GM23248 (cell line): ENCODE measurements at regions not wholly inside any gene's neighbourhood (a gene's known extent, or its start where the extent isn't known, plus 50 kb on each side); places are given as distances from the start of the nearest gene placed in this dataset.

Experiments used
- DNase-seq: peaks from one replicate; pipeline ENCODE4 v3.0.0-alpha.2; 2015
- H2AFZ ChIP-seq: fragments of 200-600 bp; sonication (generic); 2 replicates; pipeline ENCODE4 v1.6.1; 2016; ENCODE audit warnings: antibody characterized with exemption
- H3F3A ChIP-seq: fragments of 200-600 bp; sonication (generic); 2 replicates; pipeline ENCODE4 v1.6.1; 2016; ENCODE audit warnings: mild to moderate bottlenecking, antibody characterized with exemption, mixed run types; ENCODE audit not compliant: insufficient read depth
- H3K27ac ChIP-seq: fragments of 200-600 bp; sonication (generic); 2 replicates; pipeline ENCODE4 v1.5.1; 2016; ENCODE audit warnings: mild to moderate bottlenecking
- H3K27me3 ChIP-seq: fragments of 200-600 bp; sonication (generic); replicated peaks from 2 replicates; pipeline ENCODE4 v1.6.1; 2016; ENCODE audit warnings: mild to moderate bottlenecking; ENCODE audit not compliant: insufficient read depth
- H3K36me3 ChIP-seq: fragments of 200-600 bp; sonication (generic); 2 replicates; pipeline ENCODE4 v1.6.1; 2016; ENCODE audit warnings: low read depth, mild to moderate bottlenecking
- H3K4me1 ChIP-seq: fragments of 200-600 bp; sonication (generic); 2 replicates; pipeline ENCODE4 v1.6.1; 2016; ENCODE audit warnings: mild to moderate bottlenecking; ENCODE audit not compliant: insufficient read depth
- H3K4me2 ChIP-seq: fragments of 200-600 bp; sonication (generic); one replicate; pipeline ENCODE4 v1.6.1; 2016; ENCODE audit warnings: mild to moderate bottlenecking; ENCODE audit not compliant: unreplicated experiment
- H3K4me3 ChIP-seq: fragments of 200-600 bp; sonication (generic); 2 replicates; pipeline ENCODE4 v1.5.1; 2016; ENCODE audit warnings: mild to moderate bottlenecking
- H3K79me2 ChIP-seq: fragments of 200-600 bp; sonication (generic); 2 replicates; pipeline ENCODE4 v1.6.1; 2016; ENCODE audit warnings: mild to moderate bottlenecking; ENCODE audit not compliant: insufficient read depth
- H3K9ac ChIP-seq: fragments of 200-600 bp; sonication (generic); 2 replicates; pipeline ENCODE4 v1.6.1; 2016; ENCODE audit warnings: mild to moderate bottlenecking
- H3K9me2 ChIP-seq: fragments of 200-600 bp; sonication (generic); 2 replicates; pipeline ENCODE4 v1.6.1; 2016; ENCODE audit warnings: mixed run types, mild to moderate bottlenecking, moderate library complexity; ENCODE audit not compliant: insufficient read depth
- H3K9me3 ChIP-seq: fragments of 200-600 bp; sonication (generic); one replicate; pipeline ENCODE4 v1.6.1; 2017; ENCODE audit warnings: low read depth
- H4K20me1 ChIP-seq: fragments of 200-600 bp; sonication (generic); 2 replicates; pipeline ENCODE4 v1.6.0; 2016; ENCODE audit not compliant: insufficient read depth
- EZH2 ChIP-seq: fragments of 200-600 bp; sonication (generic); IDR thresholded peaks from 2 replicates; pipeline ENCODE4 v1.6.1; 2018; ENCODE audit warnings: antibody characterized with exemption, mild to moderate bottlenecking; ENCODE audit not compliant: insufficient read depth, poor library complexity, severe bottlenecking
- EZH2phosphoT487 ChIP-seq: fragments of 200-600 bp; sonication (generic); IDR thresholded peaks from 2 replicates; pipeline ENCODE4 v1.6.1; 2018; ENCODE audit warnings: antibody characterized with exemption, moderate library complexity, mild to moderate bottlenecking, low read depth; ENCODE audit not compliant: insufficient read depth
- WGBS, 2 experiments: methylation state at CpG; one replicate each; pipeline ENCODE4 v1.1.6; 2015 to 2017; ENCODE audit warnings: low lambda C conversion rate in 2 of 2, low coverage in 1 of 2; ENCODE audit errors: missing lambda C conversion rate in 2 of 2; 5-methylcytosine and 5-hydroxymethylcytosine counted together
- in situ Hi-C: fragments of 300-500 bp; cut with MboI; formaldehyde crosslinking; loops from 2 replicates; pipeline ENCODE4 v1.15.0; 2020

GRCh38 chr4:141387299-141387698 lies 166.6 kb downstream of the ZNF330 start:
- Histone ChIP-seq H3K9ac (no peak overlapping the region), H3K4me2 (no peak overlapping the region), H4K20me1 (no peaks in the 10 kb centered on the region), H3K9me3 (no peaks in the 10 kb centered on the region), H3K27ac (no peak overlapping the region), H3K4me1 (peaks cover 28% of the 10 kb centered on the region), H3K27me3 (no peaks in the 10 kb centered on the region), H3K79me2 (no peaks in the 10 kb centered on the region), H3K4me3 (no peak overlapping the region), H3F3A (peaks cover 9% of the 10 kb centered on the region; the same call in 1 of the 2 replicates), H3K36me3 (no peaks in the 10 kb centered on the region), H2AFZ (no peak overlapping the region), H3K9me2 (no peaks in the 10 kb centered on the region)
- DNase-seq: no peak
- TF ChIP-seq EZH2 (no peak), EZH2phosphoT487 (no peak)
- 84 to 86% methylated on average over 2 of the region's 2 CpGs for WGBS, 2 experiments
- in situ Hi-C loops: no loop called here

- in situ Hi-C loops: no loop called here
- peak; percentile 80 for DNase-seq
- Histone ChIP-seq H3K9me2 (no peaks in the 10 kb centered on the region), H3K27ac (peak overlapping the region; percentile 20; the same call in 1 of the 2 replicates), H3K36me3 (no peaks in the 10 kb centered on the region), H3K4me3 (no peak overlapping the region), H3K79me2 (no peaks in the 10 kb centered on the region), H4K20me1 (no peaks in the 10 kb centered on the region), H3K9me3 (no peaks in the 10 kb centered on the region), H3K9ac (no peak overlapping the region), H2AFZ (peak overlapping the region; percentile 30; the same call in 1 of the 2 replicates), H3K4me2 (peak overlapping the region; percentile 8), H3F3A (peaks cover 9% of the 10 kb centered on the region; the same call in 1 of the 2 replicates), H3K4me1 (peaks cover 28% of the 10 kb centered on the region), H3K27me3 (no peaks in the 10 kb centered on the region)
- TF ChIP-seq EZH2 (no peak), EZH2phosphoT487 (no peak)
- 24 to 40% methylated on average over 3 of the region's 3 CpGs for WGBS, 2 experiments
Observed at GRCh38 chr4:141388481-141388880, 167.8 kb downstream of the ZNF330 start.

- 85 to 88% methylated on average over 1 of the region's 1 CpG for WGBS, 2 experiments
- Histone ChIP-seq H4K20me1 (no peaks in the 10 kb centered on the region), H3K4me3 (no peak overlapping the region), H3K36me3 (no peaks in the 10 kb centered on the region), H3K79me2 (no peaks in the 10 kb centered on the region), H3K27ac (no peak overlapping the region), H3K9me3 (no peaks in the 10 kb centered on the region), H3K27me3 (no peaks in the 10 kb centered on the region), H3F3A (peaks cover 9% of the 10 kb centered on the region; the same call in 1 of the 2 replicates), H3K9ac (no peak overlapping the region), H3K4me2 (no peak overlapping the region), H3K4me1 (peaks cover 28% of the 10 kb centered on the region), H2AFZ (no peak overlapping the region), H3K9me2 (no peaks in the 10 kb centered on the region)
- in situ Hi-C loops: no loop called here
- no peak for DNase-seq
- TF ChIP-seq EZH2phosphoT487 (no peak), EZH2 (no peak)
Observed at GRCh38 chr4:141389649-141390048, 169.0 kb downstream of the ZNF330 start.

- Histone ChIP-seq H3K79me2 (no peaks in the 10 kb centered on the region), H3K4me1 (peaks cover 28% of the 10 kb centered on the region), H3F3A (peaks cover 9% of the 10 kb centered on the region; the same call in 1 of the 2 replicates), H2AFZ (no peak overlapping the region), H3K27me3 (no peaks in the 10 kb centered on the region), H3K4me3 (no peak overlapping the region), H4K20me1 (no peaks in the 10 kb centered on the region), H3K27ac (no peak overlapping the region), H3K4me2 (no peak overlapping the region), H3K9me3 (no peaks in the 10 kb centered on the region), H3K9ac (no peak overlapping the region), H3K9me2 (no peaks in the 10 kb centered on the region), H3K36me3 (no peaks in the 10 kb centered on the region)
- WGBS, 2 experiments: 49 to 50% methylated on average over 1 of the region's 1 CpG
- in situ Hi-C loops: no loop called here
- DNase-seq: no peak
- TF ChIP-seq EZH2phosphoT487 (no peak), EZH2 (no peak)
Observed at GRCh38 chr4:141390571-141390970, 169.9 kb downstream of the ZNF330 start.

GRCh38 chr4:141391293-141391692 lies 170.6 kb downstream of the ZNF330 start:
- no peaks in the 10 kb centered on the region for H3K27me3 ChIP-seq
- H3F3A ChIP-seq: peaks cover 9% of the 10 kb centered on the region; the same call in 1 of the 2 replicates
- H3K9ac ChIP-seq: no peak overlapping the region
- DNase-seq: peak; percentile 29
- no peaks in the 10 kb centered on the region for H3K36me3 ChIP-seq
- H2AFZ ChIP-seq: no peak overlapping the region
- H3K4me3 ChIP-seq: no peak overlapping the region
- peaks cover 28% of the 10 kb centered on the region for H3K4me1 ChIP-seq
- no peaks in the 10 kb centered on the region for H3K9me3 ChIP-seq
- H3K4me2 ChIP-seq: no peak overlapping the region
- H4K20me1 ChIP-seq: no peaks in the 10 kb centered on the region
- H3K79me2 ChIP-seq: no peaks in the 10 kb centered on the region
- no peaks in the 10 kb centered on the region for H3K9me2 ChIP-seq
- no peak overlapping the region for H3K27ac ChIP-seq
- in situ Hi-C loops: no loop called here
- TF ChIP-seq EZH2: no peak
- no peak for TF ChIP-seq EZH2phosphoT487
